ENCODE measurements at regions not wholly inside any gene's neighbourhood (a gene's known extent, or its start where the extent isn't known, plus 50 kb on each side); places are given as distances from the start of the nearest gene placed in this dataset.

- Mint-ChIP-seq H3K4me1 (ENCODE audit: low read depth) (peaks cover 10% of the 10 kb centered on the region), H3K36me3 (ENCODE audit: low read depth) (no peaks in the 10 kb centered on the region; the same call in 1 of the 2 replicates), H3K9me3 (no peaks in the 10 kb centered on the region), H3K27ac (no peak overlapping the region), H3K27me3 (ENCODE audit: insufficient read depth) (peaks cover 9% of the 10 kb centered on the region), H3K4me3 (no peak overlapping the region)
- TF ChIP-seq CTCF (IDR thresholded peaks at IDR 0.05), result no peak
- DNase-seq, result no peak
Observed at GRCh38 chr6:4559281-4559875, 216.8 kb upstream of the CDYL start.

GRCh38 chr6:4554645-4555044 is 221.6 kb upstream of the CDYL start:
- no peak for DNase-seq
- H3K27me3 Mint-ChIP-seq (ENCODE audit: insufficient read depth), result peaks cover 14% of the 10 kb centered on the region
- no peaks in the 10 kb centered on the region for H3K4me1 Mint-ChIP-seq (ENCODE audit: low read depth)
- no peak overlapping the region for H3K4me3 Mint-ChIP-seq
- H3K27ac Mint-ChIP-seq, result no peak overlapping the region
- no peak for TF ChIP-seq CTCF (IDR thresholded peaks at IDR 0.05)
- no peaks in the 10 kb centered on the region for H3K9me3 Mint-ChIP-seq
- no peaks in the 10 kb centered on the region; the same call in 1 of the 2 replicates for H3K36me3 Mint-ChIP-seq (ENCODE audit: low read depth)

GRCh38 chr6:4553387-4553786 is 222.8 kb upstream of the CDYL start:
- no peak overlapping the region for H3K27ac Mint-ChIP-seq
- TF ChIP-seq CTCF (IDR thresholded peaks at IDR 0.05), result no peak
- H3K4me3 Mint-ChIP-seq, result no peak overlapping the region

GRCh38 chr6:4550227-4550597 is 226.0 kb upstream of the CDYL start:
- no peak for TF ChIP-seq CTCF (IDR thresholded peaks at IDR 0.05)
- no peak overlapping the region for H3K4me3 Mint-ChIP-seq
- H3K4me1 Mint-ChIP-seq (ENCODE audit: low read depth), result no peaks in the 10 kb centered on the region
- no peak for DNase-seq
- no peaks in the 10 kb centered on the region for H3K9me3 Mint-ChIP-seq
- H3K27ac Mint-ChIP-seq, result no peak overlapping the region
- no peaks in the 10 kb centered on the region; the same call in 1 of the 2 replicates for H3K36me3 Mint-ChIP-seq (ENCODE audit: low read depth)
- peaks cover 9% of the 10 kb centered on the region for H3K27me3 Mint-ChIP-seq (ENCODE audit: insufficient read depth)

More at GRCh38 chr6:4553387-4553786, 222.8 kb upstream of the CDYL start:
- DNase-seq, result no peak
- peaks cover 12% of the 10 kb centered on the region for H3K27me3 Mint-ChIP-seq (ENCODE audit: insufficient read depth)
- no peaks in the 10 kb centered on the region for H3K9me3 Mint-ChIP-seq
- no peaks in the 10 kb centered on the region for H3K4me1 Mint-ChIP-seq (ENCODE audit: low read depth)
- H3K36me3 Mint-ChIP-seq (ENCODE audit: low read depth), result no peaks in the 10 kb centered on the region; the same call in 1 of the 2 replicates

- Mint-ChIP-seq H3K4me3 (no peak overlapping the region), H3K9me3 (no peaks in the 10 kb centered on the region), H3K4me1 (ENCODE audit: low read depth) (no peaks in the 10 kb centered on the region), H3K27me3 (ENCODE audit: insufficient read depth) (peaks cover 9% of the 10 kb centered on the region), H3K36me3 (ENCODE audit: low read depth) (no peaks in the 10 kb centered on the region; the same call in 1 of the 2 replicates), H3K27ac (no peak overlapping the region)
- no peak for TF ChIP-seq CTCF (IDR thresholded peaks at IDR 0.05)
- DNase-seq, result no peak
Observed at GRCh38 chr6:4549556-4550226, 226.5 kb upstream of the CDYL start.
